Osteoblast (primary cell): ENCODE measurements at regions not wholly inside any gene's neighbourhood (a gene's known extent, or its start where the extent isn't known, plus 50 kb on each side); places are given as distances from the start of the nearest gene placed in this dataset.
A peak's percentile ranks its signal among the peaks of the same experiment; 100 is the strongest.
"Not testable (repeated sequence)": the region's sequence is repeated elsewhere in the genome, so short reads cannot be mapped to it uniquely, and the experiment has no call there.

Source experiments
- DNase-seq: peaks from one replicate; pipeline ENCODE4 v3.0.0; 2011; ENCODE audit warnings: low spot score, mixed read lengths; ENCODE audit not compliant: insufficient read length; ENCODE audit errors: missing footprints
- H2AFZ ChIP-seq: 2 replicates; pipeline ENCODE4 v1.6.0; 2011; ENCODE audit warnings: mild to moderate bottlenecking, low read length
- H3K27ac ChIP-seq: 2 replicates; pipeline ENCODE4 v1.5.1; 2011; ENCODE audit warnings: mild to moderate bottlenecking, low read depth, low read length, moderate library complexity
- H3K27me3 ChIP-seq: 2 replicates; pipeline ENCODE4 v1.6.0; 2012; ENCODE audit warnings: mild to moderate bottlenecking, control low read depth, inconsistent platforms, low read length, moderate library complexity; ENCODE audit not compliant: insufficient read depth
- H3K36me3 ChIP-seq: 2 replicates; pipeline ENCODE4 v1.5.1; 2011; ENCODE audit warnings: mild to moderate bottlenecking, low read length, control low read depth, moderate library complexity; ENCODE audit not compliant: insufficient read depth
- H3K4me1 ChIP-seq: 2 replicates; pipeline ENCODE4 v1.5.1; 2011; ENCODE audit warnings: mild to moderate bottlenecking, low read length, control low read depth, moderate library complexity; ENCODE audit not compliant: insufficient read depth
- H3K4me2 ChIP-seq: 2 replicates; pipeline ENCODE4 v1.6.0; 2011; ENCODE audit warnings: mild to moderate bottlenecking, low read length; ENCODE audit not compliant: insufficient read depth
- H3K4me3 ChIP-seq: fragments of 200-600 bp; sonication (generic); 3 replicates; pipeline ENCODE4 v1.5.1; 2012; ENCODE audit warnings: mild to moderate bottlenecking, low read length, inconsistent platforms; ENCODE audit not compliant: insufficient read depth
- H3K79me2 ChIP-seq: 2 replicates; pipeline ENCODE4 v1.6.0; 2012; ENCODE audit warnings: mild to moderate bottlenecking, low read length, control low read depth, inconsistent platforms; ENCODE audit not compliant: insufficient read depth
- H3K9me3 ChIP-seq: 2 replicates; pipeline ENCODE4 v1.5.1; 2011; ENCODE audit warnings: low read depth, low read length, control low read depth
- H4K20me1 ChIP-seq: 2 replicates; pipeline ENCODE4 v1.6.0; 2012; ENCODE audit warnings: mild to moderate bottlenecking, low read length, control low read depth; ENCODE audit not compliant: insufficient read depth
- TF ChIP-seq, protein P1 (sequence below): IDR thresholded peaks from 2 replicates; pipeline ENCODE4 v1.5.1; 2011; ENCODE audit warnings: mild to moderate bottlenecking, low read depth, low read length, moderate library complexity; ENCODE audit errors: extremely low read depth

DNA sequence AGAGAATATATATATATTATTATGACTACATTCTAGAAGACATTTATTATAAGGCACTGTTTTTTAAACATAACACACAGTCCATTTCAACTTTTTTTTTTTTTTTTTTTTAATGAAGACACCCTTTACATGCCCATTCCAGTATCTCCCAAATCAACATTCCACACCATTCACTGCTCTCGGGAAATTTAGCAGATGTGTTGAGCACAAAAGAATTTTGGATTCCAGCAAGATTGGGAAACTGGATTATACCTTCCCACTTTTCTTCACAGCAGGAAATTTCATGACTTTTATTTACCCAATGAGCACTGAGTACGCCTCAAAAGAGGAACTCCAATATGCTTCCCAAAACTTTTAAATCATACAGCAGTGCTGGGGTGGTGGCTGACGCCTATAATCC lies 333.6 kb upstream of the DAB2 start:
- H4K20me1 ChIP-seq, result no peaks in the 10 kb centered on the region
- no peaks in the 10 kb centered on the region for H3K79me2 ChIP-seq
- H2AFZ ChIP-seq, result no peak overlapping the region
- no peak overlapping the region for H3K4me2 ChIP-seq
- peak overlapping the region; percentile 99 for H3K27ac ChIP-seq
- no peaks in the 10 kb centered on the region for H3K27me3 ChIP-seq
- peaks cover 43% of the 10 kb centered on the region for H3K4me1 ChIP-seq
- DNase-seq, result no peak
- H3K4me3 ChIP-seq, result no peak overlapping the region
- no peaks in the 10 kb centered on the region for H3K9me3 ChIP-seq
- TF ChIP-seq, protein P1, sequence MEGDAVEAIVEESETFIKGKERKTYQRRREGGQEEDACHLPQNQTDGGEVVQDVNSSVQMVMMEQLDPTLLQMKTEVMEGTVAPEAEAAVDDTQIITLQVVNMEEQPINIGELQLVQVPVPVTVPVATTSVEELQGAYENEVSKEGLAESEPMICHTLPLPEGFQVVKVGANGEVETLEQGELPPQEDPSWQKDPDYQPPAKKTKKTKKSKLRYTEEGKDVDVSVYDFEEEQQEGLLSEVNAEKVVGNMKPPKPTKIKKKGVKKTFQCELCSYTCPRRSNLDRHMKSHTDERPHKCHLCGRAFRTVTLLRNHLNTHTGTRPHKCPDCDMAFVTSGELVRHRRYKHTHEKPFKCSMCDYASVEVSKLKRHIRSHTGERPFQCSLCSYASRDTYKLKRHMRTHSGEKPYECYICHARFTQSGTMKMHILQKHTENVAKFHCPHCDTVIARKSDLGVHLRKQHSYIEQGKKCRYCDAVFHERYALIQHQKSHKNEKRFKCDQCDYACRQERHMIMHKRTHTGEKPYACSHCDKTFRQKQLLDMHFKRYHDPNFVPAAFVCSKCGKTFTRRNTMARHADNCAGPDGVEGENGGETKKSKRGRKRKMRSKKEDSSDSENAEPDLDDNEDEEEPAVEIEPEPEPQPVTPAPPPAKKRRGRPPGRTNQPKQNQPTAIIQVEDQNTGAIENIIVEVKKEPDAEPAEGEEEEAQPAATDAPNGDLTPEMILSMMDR, result no peak
- no peaks in the 10 kb centered on the region for H3K36me3 ChIP-seq

DNA sequence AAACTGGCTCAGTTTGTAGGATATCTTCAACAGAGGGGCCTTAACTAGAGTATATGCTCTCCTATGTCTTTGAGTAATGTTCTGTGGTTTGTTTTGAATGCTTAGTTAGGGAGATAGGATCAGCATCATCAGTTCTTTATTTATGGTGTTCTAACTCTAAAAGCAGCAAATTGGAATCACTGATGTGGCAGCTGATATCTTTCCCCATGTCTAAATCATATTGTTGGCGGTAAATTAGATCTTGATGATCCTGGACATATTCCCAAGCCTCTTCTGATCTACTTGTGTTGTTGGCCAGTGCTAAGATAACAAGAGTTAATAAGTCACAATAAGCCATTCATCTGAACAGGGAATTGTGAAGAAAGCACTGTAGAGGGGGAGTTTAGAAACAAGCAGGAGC lies 332.4 kb upstream of the DAB2 start:
- Histone ChIP-seq H4K20me1 (no peaks in the 10 kb centered on the region), H3K27ac (peak overlapping the region; percentile 76), H3K79me2 (no peaks in the 10 kb centered on the region), H3K27me3 (no peaks in the 10 kb centered on the region), H3K36me3 (no peaks in the 10 kb centered on the region), H3K9me3 (no peaks in the 10 kb centered on the region), H3K4me1 (peaks cover 43% of the 10 kb centered on the region), H3K4me2 (no peak overlapping the region), H3K4me3 (no peak overlapping the region), H2AFZ (no peak overlapping the region)
- TF ChIP-seq, protein P1, result no peak
- DNase-seq, result no peak

DNA sequence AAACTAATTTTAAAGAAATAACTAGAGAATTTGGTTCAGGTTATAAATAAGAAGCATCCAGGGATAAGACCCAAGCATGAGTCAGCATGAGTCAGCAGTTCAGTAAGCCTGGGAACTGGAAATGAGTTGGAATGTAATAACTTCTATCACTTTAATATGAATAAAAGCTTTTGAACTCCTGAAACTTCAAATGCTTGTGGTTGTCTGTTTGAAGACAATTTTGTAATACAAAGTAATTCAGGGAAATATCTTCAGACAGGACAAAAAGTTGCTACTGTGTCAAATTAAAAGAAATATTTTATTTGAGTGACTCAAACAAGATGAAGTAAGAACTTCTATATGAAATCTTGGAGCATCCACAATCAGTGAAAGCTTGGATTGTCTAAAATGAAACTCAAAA lies 331.2 kb upstream of the DAB2 start:
- Histone ChIP-seq H3K9me3 (no peaks in the 10 kb centered on the region), H3K4me1 (peaks cover 33% of the 10 kb centered on the region), H3K27ac (peak overlapping the region; percentile 76), H2AFZ (no peak overlapping the region), H3K79me2 (no peaks in the 10 kb centered on the region), H3K27me3 (no peaks in the 10 kb centered on the region), H3K36me3 (no peaks in the 10 kb centered on the region), H4K20me1 (no peaks in the 10 kb centered on the region), H3K4me3 (no peak overlapping the region), H3K4me2 (peak overlapping the region; percentile 3)
- TF ChIP-seq, protein P1, result no peak
- DNase-seq, result no peak

DNA sequence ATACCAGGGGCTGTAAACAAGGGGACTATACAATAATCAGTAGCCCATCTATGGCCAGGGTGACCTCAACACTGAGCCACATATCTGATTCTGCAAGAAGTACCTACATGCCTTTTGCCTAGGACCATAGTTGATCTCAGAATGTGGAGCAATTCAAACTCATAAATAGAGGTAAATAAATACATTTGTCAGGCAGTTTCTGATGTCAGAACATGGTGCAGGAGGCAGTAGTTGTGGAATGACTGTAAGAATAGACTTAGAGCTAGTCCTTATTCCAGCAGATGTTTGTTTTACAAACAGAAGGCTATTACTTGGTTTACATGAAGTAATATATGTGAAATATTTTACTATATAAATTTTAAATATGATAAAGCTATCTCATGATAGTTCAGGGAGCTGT lies 330.7 kb upstream of the DAB2 start:
- H3K27ac ChIP-seq, result peak overlapping the region; percentile 76
- no peak overlapping the region for H3K4me3 ChIP-seq
- no peaks in the 10 kb centered on the region for H3K27me3 ChIP-seq
- H3K9me3 ChIP-seq, result no peaks in the 10 kb centered on the region
- no peaks in the 10 kb centered on the region for H3K36me3 ChIP-seq
- H2AFZ ChIP-seq, result no peak overlapping the region
- TF ChIP-seq, protein P1, result no peak
- no peak for DNase-seq
- H3K4me1 ChIP-seq, result peaks cover 29% of the 10 kb centered on the region
- no peaks in the 10 kb centered on the region for H3K79me2 ChIP-seq
- H3K4me2 ChIP-seq, result peak overlapping the region; percentile 3
- H4K20me1 ChIP-seq, result no peaks in the 10 kb centered on the region

DNA sequence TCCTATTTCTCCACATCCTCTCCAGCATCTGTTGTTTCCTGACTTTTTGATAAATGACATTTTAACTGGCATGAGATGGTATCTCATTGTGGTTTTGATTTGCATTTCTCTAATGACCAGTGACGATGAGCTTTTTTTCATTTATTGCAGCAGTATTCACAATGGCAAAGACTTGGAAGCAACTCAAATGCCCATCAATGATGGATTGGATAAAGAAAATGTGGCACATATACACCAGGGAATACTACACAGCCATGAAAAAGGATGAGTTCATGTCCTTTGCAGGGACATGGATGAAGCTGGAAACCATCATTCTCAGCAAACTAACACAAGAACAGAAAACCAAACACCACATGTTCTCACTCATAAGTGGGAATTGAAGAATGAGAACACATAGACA lies 329.0 kb upstream of the DAB2 start:
- not testable (repeated sequence) for H3K27ac ChIP-seq, H3K27me3 ChIP-seq, DNase-seq, H4K20me1 ChIP-seq, H3K36me3 ChIP-seq, H3K9me3 ChIP-seq, H3K79me2 ChIP-seq, H3K4me2 ChIP-seq, H3K4me3 ChIP-seq, H2AFZ ChIP-seq
- peaks cover 15% of the 10 kb centered on the region for H3K4me1 ChIP-seq
